Natural killer cell (primary cell): ENCODE measurements at regions not wholly inside any gene's neighbourhood (a gene's known extent, or its start where the extent isn't known, plus 50 kb on each side); places are given as distances from the start of the nearest gene placed in this dataset.

Source experiments
- ATAC-seq, 3 donors: fragments of 150-1000 bp in 2 of 3; fragments of 200-7000 bp in 1 of 3; cut with Tn5 transposase; 1 replicate in 1 of 3; 2 replicates in 2 of 3; pipeline ENCODE4 v1.10.0; 2021; ENCODE audit warnings: mild to moderate bottlenecking in 2 of 3, moderate library complexity in 2 of 3
- DNase-seq, 2 donors: peaks; one replicate each; pipeline versions ENCODE4 v3.0.0 to v3.0.0-alpha.2; 2013 to 2021; ENCODE audit warnings: mixed read lengths in 1 of 2
- H3K27ac ChIP-seq: one replicate; pipeline ENCODE4 v1.5.1; 2013; ENCODE audit warnings: mild to moderate bottlenecking, low read length
- H3K27me3 ChIP-seq: one replicate; pipeline ENCODE4 v1.6.1; 2013; ENCODE audit warnings: low read length; ENCODE audit not compliant: control insufficient read depth, insufficient read depth
- H3K36me3 ChIP-seq: one replicate; pipeline ENCODE4 v1.6.1; 2013; ENCODE audit warnings: low read length; ENCODE audit not compliant: control insufficient read depth, insufficient read depth
- H3K4me1 ChIP-seq: one replicate; pipeline ENCODE4 v1.6.1; 2013; ENCODE audit warnings: low read length; ENCODE audit not compliant: control insufficient read depth, insufficient read depth
- H3K4me3 ChIP-seq: one replicate; pipeline ENCODE4 v1.5.1; 2013; ENCODE audit warnings: low read length
- H3K9me3 ChIP-seq: one replicate; pipeline ENCODE4 v1.6.1; 2013; ENCODE audit warnings: low read length; ENCODE audit not compliant: control insufficient read depth, insufficient read depth
- H3K27ac Mint-ChIP-seq, 2 donors: one replicate each; pipeline ENCODE4 v1.8.0; 2022; ENCODE audit warnings: mild to moderate bottlenecking in 2 of 2, mixed read lengths in 2 of 2, moderate library complexity in 1 of 2
- H3K27me3 Mint-ChIP-seq, 2 donors: one replicate each; pipeline ENCODE4 v1.8.0; 2022; ENCODE audit warnings: low read depth in 2 of 2, mixed read lengths in 2 of 2
- H3K36me3 Mint-ChIP-seq: one replicate; pipeline ENCODE4 v1.8.0; 2022; ENCODE audit warnings: mixed read lengths
- H3K4me1 Mint-ChIP-seq, 2 donors: one replicate each; pipeline ENCODE4 v1.8.0; 2022; ENCODE audit warnings: mixed read lengths in 2 of 2
- H3K4me3 Mint-ChIP-seq: one replicate; pipeline ENCODE4 v1.8.0; 2022; ENCODE audit warnings: mild to moderate bottlenecking, moderate library complexity, mixed read lengths
- H3K9me3 Mint-ChIP-seq, 2 donors: one replicate each; pipeline ENCODE4 v1.8.0; 2022; ENCODE audit warnings: mixed read lengths in 2 of 2
- WGBS: methylation state at CpG from one replicate; pipeline ENCODE4 v1.1.7; 2013; ENCODE audit warnings: missing lambda C conversion rate; ENCODE audit not compliant: insufficient coverage; 5-methylcytosine and 5-hydroxymethylcytosine counted together
- intact Hi-C: fragments of 100-400 bp; cut with micrococcal nuclease; formaldehyde crosslinking; loops from one replicate; pipeline ENCODE4 v1.14.2; 2022
- TF ChIP-seq, protein P1 (sequence below): fragments of 200-600 bp; IDR thresholded peaks from one replicate; pipeline ENCODE4 v1.8.0; 2022; ENCODE audit warnings: antibody characterized with exemption

DNA sequence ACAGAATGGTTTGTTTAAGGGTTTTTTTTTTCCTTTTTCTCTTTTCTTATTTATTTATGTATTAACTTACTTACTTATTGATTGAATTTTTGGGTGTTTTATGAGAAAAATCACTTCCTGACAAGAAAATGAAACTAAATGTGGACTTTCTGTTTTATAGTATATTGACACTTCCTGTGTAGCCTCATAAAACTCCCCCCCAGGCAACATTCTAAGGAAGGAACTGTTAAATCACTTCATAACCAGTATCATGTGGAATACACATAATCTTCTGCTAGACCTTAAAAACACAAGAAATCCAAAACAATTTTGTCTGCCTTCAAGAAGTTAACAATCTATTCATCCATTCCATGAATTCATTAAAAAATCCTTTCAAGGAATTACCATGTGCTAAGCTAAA is 164.1 kb upstream of the TOM1L1 start:
- Mint-ChIP-seq H3K27me3 (no peaks in the 10 kb centered on the region), H3K4me1 (no peaks in the 10 kb centered on the region), H3K27ac (no peak overlapping the region), H3K36me3 (peaks cover 12% of the 10 kb centered on the region), H3K9me3 (peaks cover 11 to 16% of the 10 kb centered on the region in 2 donors), H3K4me3 (no peak overlapping the region)
- Histone ChIP-seq H3K4me1 (no peaks in the 10 kb centered on the region), H3K27me3 (no peaks in the 10 kb centered on the region), H3K4me3 (no peak overlapping the region), H3K36me3 (no peaks in the 10 kb centered on the region), H3K27ac (no peak overlapping the region), H3K9me3 (no peaks in the 10 kb centered on the region)
- intact Hi-C loops = no loop called here
- TF ChIP-seq, protein P1, sequence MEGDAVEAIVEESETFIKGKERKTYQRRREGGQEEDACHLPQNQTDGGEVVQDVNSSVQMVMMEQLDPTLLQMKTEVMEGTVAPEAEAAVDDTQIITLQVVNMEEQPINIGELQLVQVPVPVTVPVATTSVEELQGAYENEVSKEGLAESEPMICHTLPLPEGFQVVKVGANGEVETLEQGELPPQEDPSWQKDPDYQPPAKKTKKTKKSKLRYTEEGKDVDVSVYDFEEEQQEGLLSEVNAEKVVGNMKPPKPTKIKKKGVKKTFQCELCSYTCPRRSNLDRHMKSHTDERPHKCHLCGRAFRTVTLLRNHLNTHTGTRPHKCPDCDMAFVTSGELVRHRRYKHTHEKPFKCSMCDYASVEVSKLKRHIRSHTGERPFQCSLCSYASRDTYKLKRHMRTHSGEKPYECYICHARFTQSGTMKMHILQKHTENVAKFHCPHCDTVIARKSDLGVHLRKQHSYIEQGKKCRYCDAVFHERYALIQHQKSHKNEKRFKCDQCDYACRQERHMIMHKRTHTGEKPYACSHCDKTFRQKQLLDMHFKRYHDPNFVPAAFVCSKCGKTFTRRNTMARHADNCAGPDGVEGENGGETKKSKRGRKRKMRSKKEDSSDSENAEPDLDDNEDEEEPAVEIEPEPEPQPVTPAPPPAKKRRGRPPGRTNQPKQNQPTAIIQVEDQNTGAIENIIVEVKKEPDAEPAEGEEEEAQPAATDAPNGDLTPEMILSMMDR = no peak
- no peak for DNase-seq
- no peak for ATAC-seq

DNA sequence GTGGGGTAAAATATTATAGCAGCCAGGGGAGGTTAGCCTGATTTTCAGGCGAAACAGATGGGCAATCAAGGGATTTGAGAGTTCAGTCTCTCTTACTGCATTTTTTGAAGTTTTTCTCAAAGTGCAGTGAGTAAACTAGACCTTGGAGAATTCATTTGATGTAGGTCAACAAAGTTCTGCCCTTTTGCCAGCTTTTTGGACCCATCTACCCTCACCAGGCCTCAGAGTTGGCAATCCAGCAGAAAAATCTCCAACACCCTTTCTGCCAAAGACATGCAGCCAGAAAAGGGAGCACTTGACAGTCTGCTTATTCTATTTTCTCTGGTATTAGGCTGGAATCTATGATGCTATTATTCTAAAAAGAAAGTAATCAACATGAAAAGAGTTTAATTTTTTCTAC is 162.2 kb upstream of the TOM1L1 start:
- no peaks in the 10 kb centered on the region for H3K4me1 ChIP-seq
- ATAC-seq (no peak), DNase-seq (no peak)
- no peak overlapping the region for H3K27ac Mint-ChIP-seq
- H3K9me3 Mint-ChIP-seq = peaks cover 12 to 13% of the 10 kb centered on the region in 2 donors
- no peaks in the 10 kb centered on the region for H3K4me1 Mint-ChIP-seq
- H3K27ac ChIP-seq = no peak overlapping the region
- H3K36me3 Mint-ChIP-seq = no peaks in the 10 kb centered on the region
- intact Hi-C loops = no loop called here
- no peak overlapping the region for H3K4me3 Mint-ChIP-seq
- H3K27me3 ChIP-seq = no peaks in the 10 kb centered on the region
- H3K27me3 Mint-ChIP-seq = no peaks in the 10 kb centered on the region
- H3K9me3 ChIP-seq = no peaks in the 10 kb centered on the region
- no peak overlapping the region for H3K4me3 ChIP-seq
- H3K36me3 ChIP-seq = no peaks in the 10 kb centered on the region
- 84% methylated on average over 1 of the region's 1 CpG for WGBS
- TF ChIP-seq, protein P1 = no peak

DNA sequence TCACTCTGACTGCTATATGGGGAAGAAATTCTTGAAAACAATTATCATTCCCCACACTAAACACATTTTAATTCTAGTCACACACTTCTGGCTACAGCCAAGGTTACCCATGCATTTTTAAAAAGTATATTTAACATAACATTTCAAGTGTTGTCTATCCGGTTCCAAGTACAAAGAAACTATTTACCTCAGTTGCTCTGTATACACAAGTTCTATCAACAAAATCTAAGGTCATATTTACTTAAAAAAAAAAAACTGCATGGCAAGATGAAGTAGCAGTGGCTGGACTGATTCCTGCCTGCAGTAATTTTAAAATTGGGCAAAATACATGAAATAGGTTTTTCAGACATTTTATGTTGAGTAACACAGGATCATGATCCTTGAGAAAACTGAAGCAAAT is 155.9 kb upstream of the TOM1L1 start:
- Histone ChIP-seq H3K27me3 (no peaks in the 10 kb centered on the region), H3K36me3 (no peaks in the 10 kb centered on the region), H3K4me3 (no peak overlapping the region), H3K27ac (no peak overlapping the region), H3K9me3 (no peaks in the 10 kb centered on the region), H3K4me1 (no peaks in the 10 kb centered on the region)
- no peak overlapping the region for H3K27ac Mint-ChIP-seq
- ATAC-seq (no peak), DNase-seq (no peak)
- TF ChIP-seq, protein P1 = no peak
- intact Hi-C loops = no loop called here
- WGBS = 80% methylated on average over 1 of the region's 1 CpG
- no peaks in the 10 kb centered on the region for H3K4me1 Mint-ChIP-seq
- H3K27me3 Mint-ChIP-seq = no peaks in the 10 kb centered on the region
- no peaks in the 10 kb centered on the region for H3K36me3 Mint-ChIP-seq
- peaks cover 18 to 22% of the 10 kb centered on the region in 2 donors for H3K9me3 Mint-ChIP-seq
- no peak overlapping the region for H3K4me3 Mint-ChIP-seq

DNA sequence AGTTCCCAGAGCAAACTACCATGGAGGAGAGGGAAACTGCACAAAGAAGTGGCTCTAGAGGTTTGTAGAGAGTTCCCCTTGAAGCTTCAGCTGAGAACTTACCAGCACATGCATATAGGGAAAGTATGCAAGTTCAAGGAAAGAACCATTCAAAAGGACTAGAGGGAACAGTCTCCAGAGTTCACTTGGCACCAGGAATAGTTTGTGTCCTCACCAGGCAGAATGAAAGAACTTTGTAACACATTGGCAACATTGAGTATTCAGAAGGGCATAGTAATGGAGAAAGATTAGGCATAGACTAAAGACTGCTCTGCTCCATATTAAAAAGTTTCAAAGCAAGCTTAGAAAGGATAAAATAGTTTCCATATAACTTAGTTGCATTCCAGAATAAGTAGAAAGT is 155.4 kb upstream of the TOM1L1 start:
- no peaks in the 10 kb centered on the region for H3K4me1 ChIP-seq
- no peaks in the 10 kb centered on the region for H3K36me3 Mint-ChIP-seq
- no peak overlapping the region for H3K27ac ChIP-seq
- no peak for DNase-seq
- peaks cover 18 to 22% of the 10 kb centered on the region in 2 donors for H3K9me3 Mint-ChIP-seq
- TF ChIP-seq, protein P1 = no peak
- H3K4me1 Mint-ChIP-seq = no peaks in the 10 kb centered on the region
- ATAC-seq = no peak
- H3K9me3 ChIP-seq = no peaks in the 10 kb centered on the region
- no peaks in the 10 kb centered on the region for H3K27me3 Mint-ChIP-seq
- H3K4me3 ChIP-seq = no peak overlapping the region
- H3K36me3 ChIP-seq = no peaks in the 10 kb centered on the region
- H3K27ac Mint-ChIP-seq = no peak overlapping the region
- intact Hi-C loops = no loop called here
- no peaks in the 10 kb centered on the region for H3K27me3 ChIP-seq
- no peak overlapping the region for H3K4me3 Mint-ChIP-seq
